Common myeloid progenitor, CD34-positive (primary cell): ENCODE measurements at regions not wholly inside any gene's neighbourhood (a gene's known extent, or its start where the extent isn't known, plus 50 kb on each side); places are given as distances from the start of the nearest gene placed in this dataset.
A peak's percentile ranks its signal among the peaks of the same experiment; 100 is the strongest.

Source experiments
- CTCF ChIA-PET: fragments of 350-600 bp; sonication (Branson Sonifier 250); formaldehyde crosslinking; loops from one replicate; lab custom pipeline; 2021; ENCODE audit warnings: antibody characterized with exemption; lab: Charles Lee
- POLR2A ChIA-PET: fragments of 350-600 bp; sonication (Branson Sonifier 250); formaldehyde crosslinking; loops from one replicate; lab custom pipeline; 2021; ENCODE audit warnings: antibody characterized with exemption; lab: Charles Lee
- DNase-seq, 3 donors: peaks; one replicate each; pipeline versions ENCODE4 v3.0.0 to v3.0.0-alpha.2; 2013
- H3K27ac ChIP-seq, 2 experiments: 1 replicate in 1 of 2; 2 replicates in 1 of 2; pipeline ENCODE4 v1.7.0; 2013; ENCODE audit warnings: inconsistent platforms in 2 of 2, low read length in 2 of 2, mild to moderate bottlenecking in 2 of 2, low read depth in 1 of 2, moderate library complexity in 1 of 2; ENCODE audit not compliant: severe bottlenecking in 2 of 2, insufficient read depth in 1 of 2, poor library complexity in 1 of 2
- H3K27me3 ChIP-seq, 5 experiments: replicated peaks in 2 of 5; 1 replicate in 3 of 5; 2 replicates in 2 of 5; pipeline versions ENCODE4 v1.6.1 to v1.7.0; 2013; ENCODE audit warnings: low read length in 4 of 5, mild to moderate bottlenecking in 2 of 5, moderate library complexity in 2 of 5, inconsistent platforms in 1 of 5; ENCODE audit not compliant: insufficient read depth in 5 of 5, control insufficient read depth in 4 of 5
- H3K36me3 ChIP-seq, 4 experiments: 1 replicate in 2 of 4; 2 replicates in 2 of 4; pipeline versions ENCODE4 v1.6.1 to v1.7.0; 2013; ENCODE audit warnings: low read length in 3 of 4, control low read depth in 1 of 4, mild to moderate bottlenecking in 1 of 4; ENCODE audit not compliant: control insufficient read depth in 4 of 4, insufficient read depth in 4 of 4
- H3K4me1 ChIP-seq, 4 experiments: 1 replicate in 3 of 4; 2 replicates in 1 of 4; pipeline versions ENCODE4 v1.6.1 to v1.7.1; 2013; ENCODE audit warnings: low read length in 3 of 4, mild to moderate bottlenecking in 3 of 4, control low read depth in 1 of 4, inconsistent platforms in 1 of 4, moderate library complexity in 1 of 4; ENCODE audit not compliant: control insufficient read depth in 4 of 4, insufficient read depth in 4 of 4; ENCODE audit errors: control extremely low read depth in 1 of 4
- H3K4me3 ChIP-seq, 7 experiments: 1 replicate in 4 of 7; 2 replicates in 3 of 7; pipeline versions ENCODE4 v1.5.1 to v1.7.0; 2013; ENCODE audit warnings: mild to moderate bottlenecking in 7 of 7, low read length in 6 of 7, moderate library complexity in 6 of 7, inconsistent platforms in 2 of 7, low read depth in 2 of 7, control low read depth in 1 of 7; ENCODE audit not compliant: insufficient read depth in 4 of 7, control insufficient read depth in 1 of 7; ENCODE audit errors: extremely low read depth in 1 of 7
- H3K9me3 ChIP-seq, 5 experiments: 1 replicate in 4 of 5; 2 replicates in 1 of 5; pipeline versions ENCODE4 v1.6.1 to v1.7.1; 2013; ENCODE audit warnings: low read length in 4 of 5, mild to moderate bottlenecking in 2 of 5, inconsistent platforms in 1 of 5, low read depth in 1 of 5, moderate library complexity in 1 of 5; ENCODE audit not compliant: control insufficient read depth in 4 of 5, insufficient read depth in 2 of 5; ENCODE audit errors: control extremely low read depth in 1 of 5
- WGBS: methylation state at CpG from one replicate; pipeline ENCODE4 v1.1.5; 2013; ENCODE audit not compliant: insufficient coverage; 5-methylcytosine and 5-hydroxymethylcytosine counted together

- Histone ChIP-seq H3K4me3 (no peak overlapping the region), H3K4me1 (peaks cover 0 to 7% (median 7%) of the 10 kb centered on the region in 4 experiments), H3K36me3 (no peaks in the 10 kb centered on the region), H3K27ac (no peak overlapping the region), H3K27me3 (no peaks in the 10 kb centered on the region), H3K9me3 (peaks cover 0 to 22% (median 6%) of the 10 kb centered on the region in 5 experiments)
- DNase-seq = no peak
- 100% methylated on average over 1 of the region's 1 CpG for WGBS
- ChIA-PET CTCF (interaction anchor here (1.4 kb wide), 1 partner anchor 116 kb away, joined by 9 read pairs; no protein-coding TSS in a partner anchor), POLR2A (no interaction called here)
These were observed 81.3 kb upstream of the ITGA6 start for GRCh38 chr2:172345956-172346555.

- CTCF ChIA-PET = no interaction called here
- POLR2A ChIA-PET = no interaction called here
- peaks cover 0 to 21% (median 6%) of the 10 kb centered on the region in 5 experiments for H3K9me3 ChIP-seq
- peaks cover 0 to 11% (median 6%) of the 10 kb centered on the region in 4 experiments for H3K4me1 ChIP-seq
- no peaks in the 10 kb centered on the region for H3K27me3 ChIP-seq
- DNase-seq = no peak
- no peak overlapping the region for H3K4me3 ChIP-seq
- H3K27ac ChIP-seq = no peak overlapping the region
- H3K36me3 ChIP-seq = no peaks in the 10 kb centered on the region
- WGBS = 100% methylated on average over 2 of the region's 4 CpGs
These were observed 78.7 kb upstream of the ITGA6 start for GRCh38 chr2:172348555-172349288.

- Histone ChIP-seq H3K27ac (no peak overlapping the region), H3K27me3 (no peaks in the 10 kb centered on the region), H3K4me1 (peaks cover 0 to 11% (median 6%) of the 10 kb centered on the region in 4 experiments), H3K9me3 (peaks cover 0 to 12% (median 0%) of the 10 kb centered on the region in 5 experiments), H3K4me3 (no peak overlapping the region), H3K36me3 (no peaks in the 10 kb centered on the region)
- ChIA-PET CTCF (interaction anchor here (0.6 to 1.0 kb wide), 3 partner anchors 9 to 18 kb away, joined by 3 to 4 read pairs (median 3); no protein-coding TSS in a partner anchor), POLR2A (no interaction called here)
- DNase-seq = peak in 2 of 3 donors; percentile 55 to 67
- 82% methylated on average over 6 of the region's 9 CpGs for WGBS
These were observed 76.4 kb upstream of the ITGA6 start for GRCh38 chr2:172350839-172351479.

GRCh38 chr2:172351586-172351985 lies 75.8 kb upstream of the ITGA6 start:
- Histone ChIP-seq H3K27me3 (no peaks in the 10 kb centered on the region), H3K36me3 (no peaks in the 10 kb centered on the region), H3K4me1 (peaks cover 0 to 11% (median 6%) of the 10 kb centered on the region in 4 experiments), H3K27ac (no peak overlapping the region), H3K9me3 (peaks cover 0 to 8% (median 0%) of the 10 kb centered on the region in 5 experiments), H3K4me3 (no peak overlapping the region)
- 100% methylated on average over 3 of the region's 4 CpGs for WGBS
- DNase-seq = no peak
- POLR2A ChIA-PET = no interaction called here
- CTCF ChIA-PET = interaction anchor here (0.6 to 1.0 kb wide), 2 partner anchors 10 to 17 kb away, joined by 3 to 4 read pairs; no protein-coding TSS in a partner anchor

GRCh38 chr2:172354347-172354746 lies 73.0 kb upstream of the ITGA6 start:
- 100% methylated on average over 3 of the region's 5 CpGs for WGBS
- Histone ChIP-seq H3K4me3 (no peak overlapping the region), H3K4me1 (peaks cover 0 to 15% (median 13%) of the 10 kb centered on the region in 4 experiments), H3K27ac (no peak overlapping the region), H3K36me3 (no peaks in the 10 kb centered on the region), H3K9me3 (no peaks in the 10 kb centered on the region), H3K27me3 (no peaks in the 10 kb centered on the region)
- DNase-seq = no peak
- CTCF ChIA-PET = interaction anchor here (0.6 to 2.3 kb wide), 5 partner anchors 10 to 1345 kb away, joined by 3 to 6 read pairs (median 3); no protein-coding TSS in a partner anchor
- POLR2A ChIA-PET = no interaction called here

GRCh38 chr2:172357442-172357841 lies 69.9 kb upstream of the ITGA6 start:
- Histone ChIP-seq H3K4me1 (peaks cover 0 to 8% (median 6%) of the 10 kb centered on the region in 4 experiments), H3K4me3 (peak overlapping the region in 1 of 7 experiments; percentile 7), H3K27ac (no peak overlapping the region), H3K9me3 (no peaks in the 10 kb centered on the region), H3K27me3 (no peaks in the 10 kb centered on the region), H3K36me3 (no peaks in the 10 kb centered on the region)
- WGBS = 4% methylated on average over 3 of the region's 3 CpGs
- ChIA-PET CTCF (interaction anchor here (0.8 to 1.3 kb wide), 3 partner anchors 8 to 83 kb away, joined by 3 read pairs; no protein-coding TSS in a partner anchor), POLR2A (no interaction called here)
- DNase-seq = peak in 1 of 3 donors; percentile 36
